DND-41 (cell line): ENCODE measurements at regions not wholly inside any gene's neighbourhood (a gene's known extent, or its start where the extent isn't known, plus 50 kb on each side); places are given as distances from the start of the nearest gene placed in this dataset.

Experiments used
- EZH2 ChIP-seq: IDR thresholded peaks from 3 replicates; pipeline ENCODE4 v1.6.1; 2012; ENCODE audit warnings: borderline replicate concordance, low read depth, mild to moderate bottlenecking, moderate library complexity, low read length, inconsistent platforms; ENCODE audit not compliant: severe bottlenecking
- TF ChIP-seq, protein P1 (sequence below): IDR thresholded peaks from 2 replicates; pipeline ENCODE4 v1.5.1; 2012; ENCODE audit warnings: borderline replicate concordance, low read length, moderate library complexity, mild to moderate bottlenecking; ENCODE audit not compliant: poor library complexity, severe bottlenecking; ENCODE audit errors: extremely low read depth

DNA sequence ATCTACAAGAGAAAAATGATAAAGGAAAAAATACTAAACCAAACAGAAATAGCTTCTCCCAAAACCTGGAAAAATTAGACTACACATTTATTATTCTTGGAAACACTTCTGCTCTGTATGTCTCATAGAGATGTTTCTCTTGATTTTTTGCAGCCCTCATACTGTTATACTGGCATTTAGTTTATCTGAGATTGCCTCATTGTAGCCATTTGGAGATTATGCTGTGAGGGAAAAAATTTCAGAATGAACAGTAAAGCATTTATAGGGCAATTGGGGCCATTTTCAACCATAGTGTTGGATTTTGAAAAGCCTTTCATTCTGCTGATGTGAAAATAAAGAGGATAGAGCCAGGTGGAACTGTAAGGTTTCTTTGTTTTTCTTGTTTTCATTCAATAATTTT lies 441.8 kb upstream of the RIOK2 start:
- TF ChIP-seq, protein P1, sequence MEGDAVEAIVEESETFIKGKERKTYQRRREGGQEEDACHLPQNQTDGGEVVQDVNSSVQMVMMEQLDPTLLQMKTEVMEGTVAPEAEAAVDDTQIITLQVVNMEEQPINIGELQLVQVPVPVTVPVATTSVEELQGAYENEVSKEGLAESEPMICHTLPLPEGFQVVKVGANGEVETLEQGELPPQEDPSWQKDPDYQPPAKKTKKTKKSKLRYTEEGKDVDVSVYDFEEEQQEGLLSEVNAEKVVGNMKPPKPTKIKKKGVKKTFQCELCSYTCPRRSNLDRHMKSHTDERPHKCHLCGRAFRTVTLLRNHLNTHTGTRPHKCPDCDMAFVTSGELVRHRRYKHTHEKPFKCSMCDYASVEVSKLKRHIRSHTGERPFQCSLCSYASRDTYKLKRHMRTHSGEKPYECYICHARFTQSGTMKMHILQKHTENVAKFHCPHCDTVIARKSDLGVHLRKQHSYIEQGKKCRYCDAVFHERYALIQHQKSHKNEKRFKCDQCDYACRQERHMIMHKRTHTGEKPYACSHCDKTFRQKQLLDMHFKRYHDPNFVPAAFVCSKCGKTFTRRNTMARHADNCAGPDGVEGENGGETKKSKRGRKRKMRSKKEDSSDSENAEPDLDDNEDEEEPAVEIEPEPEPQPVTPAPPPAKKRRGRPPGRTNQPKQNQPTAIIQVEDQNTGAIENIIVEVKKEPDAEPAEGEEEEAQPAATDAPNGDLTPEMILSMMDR: no peak
- no peak for TF ChIP-seq EZH2
